ENCODE measurements at regions not wholly inside any gene's neighbourhood (a gene's known extent, or its start where the extent isn't known, plus 50 kb on each side); places are given as distances from the start of the nearest gene placed in this dataset.
"Not testable (repeated sequence)": the region's sequence is repeated elsewhere in the genome, so short reads cannot be mapped to it uniquely, and the experiment has no call there.

DNA sequence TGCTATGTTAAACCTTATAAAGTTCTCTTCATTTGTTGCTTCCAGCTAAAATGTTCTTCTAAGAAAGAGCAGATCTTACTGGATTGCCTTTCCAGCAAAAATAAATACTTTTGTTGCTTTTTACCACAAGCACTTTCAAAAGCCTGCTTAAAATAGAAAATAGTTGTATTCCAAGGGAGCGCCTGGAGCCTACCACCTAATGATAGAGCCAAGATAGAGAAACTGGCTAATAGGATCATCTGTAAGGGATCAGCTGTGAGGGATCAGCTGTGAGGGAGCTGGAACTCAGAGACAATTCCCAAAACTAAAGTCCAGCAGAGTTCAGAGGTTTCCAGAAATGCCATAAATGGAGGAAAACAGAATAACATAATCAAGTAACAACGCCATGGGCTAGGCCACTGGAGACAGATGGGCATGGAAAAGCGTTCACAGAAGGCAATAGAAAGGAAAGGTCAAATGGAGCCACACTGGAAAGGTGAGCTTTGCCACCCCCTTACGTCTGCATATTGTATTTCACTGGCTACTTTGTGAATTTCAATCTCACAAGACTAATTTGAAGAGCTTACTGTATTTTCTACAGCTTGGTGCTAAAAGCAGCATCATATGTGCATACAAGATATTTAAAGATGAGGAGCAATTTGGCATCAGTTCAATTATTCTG is 140.6 kb upstream of the TLE4 start:
- DNase-seq: no peak
- Histone ChIP-seq H3K23ac (ENCODE audit: low read length in 2 of 2) (no peak overlapping the region), H4K91ac (ENCODE audit: low read length) (no peak overlapping the region), H3K36me3 (ENCODE audit: control insufficient read depth in 1 of 2, insufficient read depth in 2 of 2, low read depth in 1 of 2, low read length in 2 of 2) (no peaks in the 10 kb centered on the region), H2AFZ (ENCODE audit: low read depth, low read length) (no peak overlapping the region), H3K4me3 (ENCODE audit: insufficient read depth in 1 of 2, low read depth in 1 of 2, low read length in 2 of 2) (no peak overlapping the region), H2BK5ac (ENCODE audit: low read depth, low read length, poor library complexity, severe bottlenecking) (no peak overlapping the region), H3K18ac (ENCODE audit: low read depth in 1 of 2, low read length in 2 of 2) (no peak overlapping the region), H3K9ac (ENCODE audit: low read length) (no peak overlapping the region), H3K4me1 (ENCODE audit: control insufficient read depth, insufficient read depth, low read depth, low read length) (no peaks in the 10 kb centered on the region), H3K14ac (ENCODE audit: low read length in 2 of 2) (no peak overlapping the region), H3K9me3 (ENCODE audit: control insufficient read depth, low read length) (peaks cover 22% of the 10 kb centered on the region), H3K79me1 (replicated peaks; ENCODE audit: low read length, poor library complexity, severe bottlenecking) (no peaks in the 10 kb centered on the region), H3K4ac (ENCODE audit: low read depth in 1 of 2, low read length in 2 of 2) (no peak overlapping the region), H3K4me2 (ENCODE audit: low read length, poor library complexity, severe bottlenecking) (no peak overlapping the region), H2BK15ac (ENCODE audit: low read depth, poor library complexity, severe bottlenecking) (no peak overlapping the region), H2AK5ac (ENCODE audit: low read length, severe bottlenecking) (no peak overlapping the region), H3K27ac (ENCODE audit: low read length, poor library complexity, severe bottlenecking) (no peak overlapping the region), H4K8ac (ENCODE audit: low read length) (no peak overlapping the region), H3K27me3 (ENCODE audit: control insufficient read depth in 1 of 2, insufficient read depth in 1 of 2, low read length in 2 of 2) (no peaks in the 10 kb centered on the region), H2BK120ac (ENCODE audit: low read depth, low read length) (no peak overlapping the region), H2BK12ac (ENCODE audit: low read length in 2 of 2) (no peak overlapping the region)
- 76% methylated on average over 4 of the region's 4 CpGs for WGBS

- no peak overlapping the region for H2AK5ac ChIP-seq (ENCODE audit: low read length, severe bottlenecking)
- H3K14ac ChIP-seq (ENCODE audit: low read length in 2 of 2): no peak overlapping the region
- H2BK15ac ChIP-seq (ENCODE audit: low read depth, poor library complexity, severe bottlenecking): no peak overlapping the region
- no peaks in the 10 kb centered on the region for H3K4me1 ChIP-seq (ENCODE audit: control insufficient read depth, insufficient read depth, low read depth, low read length)
- no CpG with 5 or more reads among the region's 1 CpG for WGBS
- no peak overlapping the region for H2BK5ac ChIP-seq (ENCODE audit: low read depth, low read length, poor library complexity, severe bottlenecking)
- H4K91ac ChIP-seq (ENCODE audit: low read length): no peak overlapping the region
- DNase-seq: no peak
- no peak overlapping the region for H3K4me2 ChIP-seq (ENCODE audit: low read length, poor library complexity, severe bottlenecking)
- H3K9me3 ChIP-seq (ENCODE audit: control insufficient read depth, low read length): peaks cover 10% of the 10 kb centered on the region
- no peak overlapping the region for H2BK12ac ChIP-seq (ENCODE audit: low read length in 2 of 2)
- no peak overlapping the region for H2AFZ ChIP-seq (ENCODE audit: low read depth, low read length)
- no peak overlapping the region for H4K8ac ChIP-seq (ENCODE audit: low read length)
- no peak overlapping the region for H3K4ac ChIP-seq (ENCODE audit: low read depth in 1 of 2, low read length in 2 of 2)
- no peak overlapping the region for H3K9ac ChIP-seq (ENCODE audit: low read length)
- no peaks in the 10 kb centered on the region for H3K27me3 ChIP-seq (ENCODE audit: control insufficient read depth in 1 of 2, insufficient read depth in 1 of 2, low read length in 2 of 2)
- no peak overlapping the region for H3K4me3 ChIP-seq (ENCODE audit: insufficient read depth in 1 of 2, low read depth in 1 of 2, low read length in 2 of 2)
- no peak overlapping the region for H2BK120ac ChIP-seq (ENCODE audit: low read depth, low read length)
- H3K79me1 ChIP-seq (replicated peaks; ENCODE audit: low read length, poor library complexity, severe bottlenecking): no peaks in the 10 kb centered on the region
- H3K23ac ChIP-seq (ENCODE audit: low read length in 2 of 2): no peak overlapping the region
- no peak overlapping the region for H3K18ac ChIP-seq (ENCODE audit: low read depth in 1 of 2, low read length in 2 of 2)
- H3K27ac ChIP-seq (ENCODE audit: low read length, poor library complexity, severe bottlenecking): no peak overlapping the region
- no peaks in the 10 kb centered on the region for H3K36me3 ChIP-seq (ENCODE audit: control insufficient read depth in 1 of 2, insufficient read depth in 2 of 2, low read depth in 1 of 2, low read length in 2 of 2)
These were observed 139.3 kb upstream of the TLE4 start for GRCh38 chr9:79432485-79432884.

- no peaks in the 10 kb centered on the region for H3K79me1 ChIP-seq (replicated peaks; ENCODE audit: low read length, poor library complexity, severe bottlenecking)
- H3K36me3 ChIP-seq (ENCODE audit: control insufficient read depth in 1 of 2, insufficient read depth in 2 of 2, low read depth in 1 of 2, low read length in 2 of 2): no peaks in the 10 kb centered on the region
- H3K27me3 ChIP-seq (ENCODE audit: control insufficient read depth in 1 of 2, insufficient read depth in 1 of 2, low read length in 2 of 2): no peaks in the 10 kb centered on the region
- H2AK5ac ChIP-seq (ENCODE audit: low read length, severe bottlenecking): no peak overlapping the region
- H3K18ac ChIP-seq (ENCODE audit: low read depth in 1 of 2, low read length in 2 of 2): no peak overlapping the region
- no peak overlapping the region for H3K14ac ChIP-seq (ENCODE audit: low read length in 2 of 2)
- H2BK120ac ChIP-seq (ENCODE audit: low read depth, low read length): no peak overlapping the region
- no peak overlapping the region for H2BK12ac ChIP-seq (ENCODE audit: low read length in 2 of 2)
- H3K4ac ChIP-seq (ENCODE audit: low read depth in 1 of 2, low read length in 2 of 2): no peak overlapping the region
- H2BK15ac ChIP-seq (ENCODE audit: low read depth, poor library complexity, severe bottlenecking): no peak overlapping the region
- no peak overlapping the region for H4K91ac ChIP-seq (ENCODE audit: low read length)
- no peak overlapping the region for H2AFZ ChIP-seq (ENCODE audit: low read depth, low read length)
- peaks cover 7% of the 10 kb centered on the region for H3K9me3 ChIP-seq (ENCODE audit: control insufficient read depth, low read length)
- H3K4me2 ChIP-seq (ENCODE audit: low read length, poor library complexity, severe bottlenecking): no peak overlapping the region
- no peak for DNase-seq
- no peak overlapping the region for H3K4me3 ChIP-seq (ENCODE audit: insufficient read depth in 1 of 2, low read depth in 1 of 2, low read length in 2 of 2)
- H4K8ac ChIP-seq (ENCODE audit: low read length): no peak overlapping the region
- H3K4me1 ChIP-seq (ENCODE audit: control insufficient read depth, insufficient read depth, low read depth, low read length): no peaks in the 10 kb centered on the region
- H2BK5ac ChIP-seq (ENCODE audit: low read depth, low read length, poor library complexity, severe bottlenecking): no peak overlapping the region
- no peak overlapping the region for H3K9ac ChIP-seq (ENCODE audit: low read length)
- no peak overlapping the region for H3K23ac ChIP-seq (ENCODE audit: low read length in 2 of 2)
- no peak overlapping the region for H3K27ac ChIP-seq (ENCODE audit: low read length, poor library complexity, severe bottlenecking)
These were observed 138.1 kb upstream of the TLE4 start for GRCh38 chr9:79433703-79434102.

DNA sequence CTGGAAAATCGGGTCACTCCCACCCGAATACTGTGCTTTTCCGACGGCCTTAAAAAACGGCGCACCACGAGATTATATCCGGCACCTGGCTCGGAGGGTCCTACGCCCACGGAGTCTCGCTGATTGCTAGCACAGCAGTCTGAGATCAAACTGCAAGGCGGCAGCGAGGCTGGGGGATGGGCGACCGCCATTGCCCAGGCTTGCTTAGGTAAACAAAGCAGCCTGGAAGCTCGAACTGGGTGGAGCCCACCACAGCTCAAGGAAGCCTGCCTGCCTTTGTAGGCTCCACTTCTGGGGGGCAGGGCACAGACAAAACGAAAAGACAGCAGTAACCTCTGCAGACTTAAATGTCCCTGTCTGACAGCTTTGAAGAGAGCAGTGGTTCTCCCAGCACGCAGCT is 132.5 kb upstream of the TLE4 start:
- H3K36me3 ChIP-seq (ENCODE audit: control insufficient read depth in 1 of 2, insufficient read depth in 2 of 2, low read depth in 1 of 2, low read length in 2 of 2); DNase-seq; H2BK15ac ChIP-seq (ENCODE audit: low read depth, poor library complexity, severe bottlenecking); H3K27me3 ChIP-seq (ENCODE audit: control insufficient read depth in 1 of 2, insufficient read depth in 1 of 2, low read length in 2 of 2); H3K23ac ChIP-seq (ENCODE audit: low read length in 2 of 2); H3K27ac ChIP-seq (ENCODE audit: low read length, poor library complexity, severe bottlenecking); H3K4ac ChIP-seq (ENCODE audit: low read depth in 1 of 2, low read length in 2 of 2); H3K14ac ChIP-seq (ENCODE audit: low read length in 2 of 2); H3K79me1 ChIP-seq (replicated peaks; ENCODE audit: low read length, poor library complexity, severe bottlenecking); H2AFZ ChIP-seq (ENCODE audit: low read depth, low read length); H2BK12ac ChIP-seq (ENCODE audit: low read length in 2 of 2); H2BK5ac ChIP-seq (ENCODE audit: low read depth, low read length, poor library complexity, severe bottlenecking); H2AK5ac ChIP-seq (ENCODE audit: low read length, severe bottlenecking); H3K9ac ChIP-seq (ENCODE audit: low read length); H3K4me1 ChIP-seq (ENCODE audit: control insufficient read depth, insufficient read depth, low read depth, low read length); H3K4me3 ChIP-seq (ENCODE audit: insufficient read depth in 1 of 2, low read depth in 1 of 2, low read length in 2 of 2); H3K9me3 ChIP-seq (ENCODE audit: control insufficient read depth, low read length): not testable (repeated sequence)
- WGBS: 11% methylated on average over 19 of the region's 19 CpGs
- peak overlapping the region; percentile 41 for H4K8ac ChIP-seq (ENCODE audit: low read length)
- H4K91ac ChIP-seq (ENCODE audit: low read length): peak overlapping the region; percentile 61
- peak overlapping the region; percentile 19 for H2BK120ac ChIP-seq (ENCODE audit: low read depth, low read length)
- H3K18ac ChIP-seq (ENCODE audit: low read depth in 1 of 2, low read length in 2 of 2): peak overlapping the region; percentile 21 to 40
- peak overlapping the region; percentile 43 for H3K4me2 ChIP-seq (ENCODE audit: low read length, poor library complexity, severe bottlenecking)
